DMS79 treated with DMSO at 0.1 percent for 48 hours (cell line): ENCODE measurements at regions not wholly inside any gene's neighbourhood (a gene's known extent, or its start where the extent isn't known, plus 50 kb on each side); places are given as distances from the start of the nearest gene placed in this dataset.

Source experiments
- DNase-seq: peaks from one replicate; lab custom pipeline; 2025; lab: John Stamatoyannopoulos, UW

DNA sequence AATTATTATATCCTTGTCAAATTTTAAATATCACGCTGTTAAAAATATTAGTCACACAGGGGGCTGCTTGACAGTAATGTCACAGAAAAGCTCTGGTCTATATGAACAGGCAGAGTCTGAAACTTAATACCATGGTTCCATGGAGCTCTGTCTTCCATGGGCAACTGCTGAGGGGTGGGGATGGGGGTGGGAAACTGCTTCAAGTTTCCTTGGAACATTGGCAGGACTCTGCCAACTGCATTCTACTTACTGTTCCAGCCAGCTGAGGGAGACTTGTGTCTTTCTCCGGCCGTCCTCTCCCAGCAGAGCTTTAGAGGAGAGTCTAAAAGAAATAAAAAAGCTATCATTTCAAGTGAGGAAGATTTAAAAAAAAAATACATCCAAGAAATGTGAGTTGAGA, 348.7 kb downstream of the ZIC1 start:
- no peak for DNase-seq

DNA sequence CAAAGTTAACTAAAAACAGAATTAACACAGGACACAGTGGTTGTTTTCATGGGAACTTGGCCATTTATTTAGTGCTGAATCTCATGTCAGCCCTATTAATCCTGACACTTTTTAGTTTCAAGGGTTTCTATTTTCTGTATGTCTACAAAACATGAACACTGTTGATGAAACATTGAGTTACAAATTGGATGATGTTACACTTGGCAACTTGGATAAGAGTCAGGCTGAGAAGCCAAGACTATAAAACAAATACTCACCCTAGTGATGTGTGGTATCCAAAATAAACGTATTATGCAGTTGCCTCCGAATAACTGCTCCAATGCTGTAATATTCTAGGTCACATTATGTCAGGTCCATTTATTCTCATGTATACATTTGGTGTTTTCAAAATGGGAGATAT, 349.6 kb downstream of the ZIC1 start:
- no peak for DNase-seq

DNA sequence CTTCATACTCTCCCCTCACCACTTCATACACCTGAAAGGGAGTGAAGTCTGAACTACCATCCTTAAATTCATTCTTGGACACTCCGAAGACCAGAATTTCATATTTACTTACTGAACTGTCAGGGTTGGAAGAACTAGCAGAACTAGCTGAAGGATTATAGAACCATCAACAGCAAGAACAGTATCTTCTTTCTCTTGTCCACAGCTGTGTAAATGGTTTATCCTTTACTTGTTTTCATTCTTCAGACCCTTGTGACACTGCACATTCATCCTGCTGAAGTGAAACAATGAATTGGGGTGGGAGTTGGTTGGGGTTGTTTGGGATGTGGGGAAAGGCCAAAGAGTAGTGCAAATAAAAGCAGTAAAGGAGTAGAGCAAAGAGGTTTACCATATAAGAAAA, 350.9 kb downstream of the ZIC1 start:
- DNase-seq, result no peak

DNA sequence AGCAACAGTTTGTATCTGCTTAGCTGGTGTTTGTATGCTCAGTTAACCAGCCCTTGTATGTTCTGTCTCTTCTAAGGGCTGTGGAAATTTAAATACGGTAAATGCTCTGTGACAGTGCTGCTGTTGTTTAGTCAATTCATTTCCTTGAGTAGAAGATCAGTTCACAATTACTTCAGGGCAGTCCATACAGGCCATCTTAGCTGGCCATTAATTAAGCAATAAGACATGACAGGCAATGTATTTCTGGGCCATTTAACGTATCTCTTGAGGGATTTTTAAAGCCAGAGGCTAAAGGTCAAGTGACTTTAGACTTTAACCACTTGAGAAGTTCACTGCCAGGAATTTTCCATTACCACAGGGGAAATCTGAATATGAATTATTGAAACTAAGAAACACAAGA, 351.8 kb downstream of the ZIC1 start:
- no peak for DNase-seq

DNA sequence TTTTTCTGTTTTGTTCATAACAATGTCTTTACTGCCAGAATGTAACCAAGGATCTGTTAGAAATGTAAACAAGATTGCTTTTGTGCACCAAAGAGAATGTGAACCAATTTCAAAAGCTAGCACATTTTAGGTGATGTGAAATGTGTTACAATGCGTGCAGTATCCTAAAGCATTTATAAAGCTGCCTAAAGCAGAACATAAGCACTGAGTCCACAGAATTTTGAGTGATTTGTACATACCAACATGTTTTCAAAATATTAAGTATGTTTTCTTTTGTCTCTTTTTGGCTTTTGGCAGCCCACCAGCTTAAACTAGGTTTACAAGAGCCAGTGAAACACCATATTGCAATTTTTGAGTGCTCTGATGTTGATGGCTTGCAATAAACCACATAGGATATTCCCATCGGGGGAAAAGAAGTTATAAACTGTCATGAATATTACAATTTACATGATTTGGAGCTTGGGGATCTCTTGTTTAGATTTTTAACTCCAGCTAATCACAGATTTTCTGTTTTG, 364.0 kb downstream of the ZIC1 start:
- no peak for DNase-seq

DNA sequence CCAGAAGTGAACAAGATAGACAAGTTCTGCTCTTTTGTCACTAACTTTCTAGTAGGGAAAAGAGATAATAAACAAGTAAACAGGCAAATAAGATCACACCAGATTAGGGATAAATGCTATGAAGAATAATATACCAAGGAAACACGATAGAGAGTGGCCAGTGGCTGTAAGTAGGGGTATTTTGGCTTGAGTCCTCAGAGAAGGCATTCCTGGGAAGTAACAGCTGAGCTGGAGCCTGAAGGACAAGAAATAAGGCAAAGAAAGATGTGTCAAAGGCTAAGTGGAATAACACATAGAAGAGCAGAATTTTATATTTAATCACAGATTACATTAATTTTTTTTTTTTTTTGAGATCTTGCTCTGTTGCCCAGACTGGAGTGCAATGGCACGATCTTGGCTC, 366.2 kb downstream of the ZIC1 start:
- DNase-seq, result no peak

DNA sequence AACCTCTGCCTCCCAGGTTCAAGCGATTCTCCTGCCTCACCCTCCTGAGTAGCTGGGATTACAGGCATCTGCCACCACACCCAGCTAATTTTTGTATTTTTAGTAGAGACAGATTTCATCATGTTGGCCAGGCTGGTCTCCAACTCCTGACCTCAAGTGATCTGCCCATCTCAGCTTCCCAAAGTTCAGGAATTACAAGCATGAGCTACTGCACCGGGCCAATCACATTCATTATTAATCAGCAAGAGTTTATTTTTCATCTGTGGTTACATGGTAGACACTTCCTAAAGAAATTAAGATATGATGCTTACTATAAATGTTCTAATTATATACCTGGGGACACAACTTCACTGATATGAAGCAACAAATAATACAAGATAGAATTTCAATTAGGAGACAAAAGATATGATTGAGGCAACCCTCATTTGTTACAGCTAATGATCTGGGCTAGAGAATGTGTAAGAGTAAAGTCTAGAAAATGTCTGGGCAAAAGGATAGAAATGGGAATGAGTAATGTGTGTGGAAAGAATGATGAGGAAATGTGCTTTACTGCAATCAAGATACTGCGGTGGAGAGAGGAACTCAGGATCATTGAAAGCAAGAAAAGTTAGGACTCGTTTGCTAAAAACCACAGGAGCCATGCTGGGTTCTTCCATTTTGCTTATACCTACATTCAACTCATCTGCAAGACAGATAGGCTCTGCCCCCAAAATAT, 366.8 kb downstream of the ZIC1 start:
- no peak for DNase-seq

DNA sequence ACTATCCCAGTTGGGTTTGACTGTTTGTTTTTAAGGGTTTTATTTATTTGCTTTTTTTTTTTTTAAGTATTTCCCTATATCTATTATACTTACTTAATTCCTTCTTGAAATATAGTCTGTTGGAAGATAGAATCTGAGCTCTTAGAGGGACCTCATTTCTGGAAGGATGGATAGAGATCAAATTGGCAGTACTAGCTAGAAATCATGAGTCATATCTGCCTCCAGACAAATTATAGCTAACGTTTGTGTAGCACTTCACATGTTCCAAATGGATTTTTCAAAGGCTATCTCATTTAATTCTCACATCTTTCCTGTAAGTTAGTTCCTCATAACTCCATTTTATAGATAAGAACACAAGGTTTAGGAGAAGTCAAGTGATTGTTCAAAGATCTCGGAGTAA, 384.7 kb downstream of the ZIC1 start:
- DNase-seq, result no peak

DNA sequence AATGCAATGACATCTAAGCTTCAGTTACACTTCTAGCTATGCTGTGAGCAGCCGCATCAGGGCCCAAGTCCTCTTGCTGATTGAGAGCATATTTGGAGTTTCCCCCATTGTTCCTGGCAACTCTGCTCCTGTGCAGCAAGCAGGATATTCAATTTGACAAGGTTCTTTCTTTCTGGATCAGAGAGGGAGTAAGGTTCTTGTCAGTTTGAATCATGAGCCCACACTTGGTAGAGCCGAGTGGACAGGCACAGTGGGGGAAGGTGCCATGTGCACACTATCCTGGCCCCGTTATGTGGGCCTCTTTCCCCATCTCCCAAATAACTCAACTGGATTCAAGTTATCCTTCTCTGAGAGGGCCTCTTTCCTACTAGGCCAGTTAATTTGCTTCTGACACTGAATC, 385.4 kb downstream of the ZIC1 start:
- no peak for DNase-seq

DNA sequence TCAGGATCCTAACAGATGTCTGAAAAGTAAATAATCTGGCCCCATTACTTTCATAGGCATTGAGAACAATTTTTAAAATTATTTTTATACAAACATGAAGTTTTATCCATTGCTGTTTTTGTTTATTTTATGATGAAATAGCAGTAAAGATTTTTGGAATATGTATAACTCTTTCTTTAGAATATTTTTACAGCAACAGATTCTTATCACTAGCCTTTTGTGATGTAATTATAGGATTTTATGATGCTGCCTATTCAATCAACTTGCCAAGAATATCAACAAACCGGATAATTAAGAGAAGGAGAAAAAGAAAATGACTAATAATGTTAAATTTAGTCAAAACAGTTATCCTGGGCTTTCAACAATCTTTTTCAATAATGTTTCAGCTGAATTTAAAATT, 386.3 kb downstream of the ZIC1 start:
- no peak for DNase-seq

DNA sequence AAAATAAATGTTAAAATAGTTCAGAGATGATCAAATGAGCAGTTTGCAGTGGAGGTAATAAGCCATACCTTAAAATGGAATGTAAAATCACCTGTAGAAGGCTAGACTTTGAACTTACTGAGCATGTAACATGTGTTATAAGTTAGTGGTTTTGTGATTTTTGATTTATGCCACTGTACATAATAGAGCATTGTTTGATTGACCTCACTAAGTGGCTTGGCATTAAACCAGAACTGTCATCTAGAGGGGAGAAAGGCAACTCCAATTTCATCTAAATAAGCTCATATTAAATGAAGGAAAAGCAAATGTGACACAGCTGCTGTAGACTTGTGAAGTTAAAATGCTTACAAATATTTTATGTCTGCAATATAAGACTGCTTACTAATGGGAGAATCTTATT, 387.9 kb downstream of the ZIC1 start:
- DNase-seq, result no peak

DNA sequence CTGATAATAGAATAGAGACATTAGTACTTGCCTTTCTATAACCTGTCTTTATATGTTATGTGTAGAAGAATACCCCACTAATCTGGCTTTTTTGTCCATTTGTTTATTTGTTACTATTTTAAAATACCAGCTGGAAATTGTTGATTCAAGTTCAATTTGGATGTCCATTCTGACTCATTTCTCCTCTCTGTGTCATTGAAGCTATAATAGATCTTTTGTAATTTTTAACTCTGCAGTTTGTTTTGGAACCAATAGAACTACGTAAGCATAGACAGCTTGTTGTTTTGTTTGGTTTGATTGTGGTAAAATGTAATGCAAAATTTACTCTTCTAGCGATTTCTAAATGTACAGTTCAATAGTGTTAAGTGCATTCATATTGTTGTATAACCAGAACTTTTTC, 390.4 kb downstream of the ZIC1 start:
- no peak for DNase-seq

DNA sequence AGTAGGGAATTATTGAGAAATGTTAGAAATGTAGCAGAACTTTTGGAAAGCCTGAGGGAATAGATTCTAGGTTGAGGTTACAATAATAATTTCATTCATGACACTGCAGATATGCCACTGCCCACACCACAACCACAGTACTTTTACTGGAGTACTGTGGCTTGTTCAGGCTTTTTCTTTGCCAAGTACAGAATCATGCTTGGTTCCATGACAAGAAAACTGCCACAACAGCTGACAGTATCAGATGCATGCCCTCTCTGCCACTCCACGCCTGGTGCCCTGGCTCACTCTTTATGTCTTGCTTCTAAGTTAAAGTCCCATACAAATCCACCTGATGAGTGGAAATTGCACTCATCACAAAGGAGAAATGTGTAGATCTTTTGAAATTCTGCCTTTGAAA, 398.6 kb downstream of the ZIC1 start:
- no peak for DNase-seq

DNA sequence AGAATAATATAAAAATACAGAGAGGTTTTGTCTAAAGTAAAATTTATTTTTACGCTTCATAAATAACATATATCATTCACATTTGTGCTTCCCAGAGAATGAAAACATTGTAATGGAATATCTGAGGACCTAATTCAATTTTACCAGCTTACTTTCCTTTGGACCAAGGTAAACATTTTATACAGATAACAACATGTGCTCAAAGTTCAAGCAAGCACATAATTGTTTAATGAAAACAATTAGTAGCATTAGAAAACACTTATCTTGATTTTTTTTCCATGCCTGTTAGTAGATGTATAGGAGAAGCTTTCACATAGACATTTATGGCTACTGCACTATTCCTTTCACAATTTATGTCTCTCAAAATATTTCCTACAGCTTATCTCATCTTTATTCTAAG, 400.0 kb downstream of the ZIC1 start:
- no peak for DNase-seq

DNA sequence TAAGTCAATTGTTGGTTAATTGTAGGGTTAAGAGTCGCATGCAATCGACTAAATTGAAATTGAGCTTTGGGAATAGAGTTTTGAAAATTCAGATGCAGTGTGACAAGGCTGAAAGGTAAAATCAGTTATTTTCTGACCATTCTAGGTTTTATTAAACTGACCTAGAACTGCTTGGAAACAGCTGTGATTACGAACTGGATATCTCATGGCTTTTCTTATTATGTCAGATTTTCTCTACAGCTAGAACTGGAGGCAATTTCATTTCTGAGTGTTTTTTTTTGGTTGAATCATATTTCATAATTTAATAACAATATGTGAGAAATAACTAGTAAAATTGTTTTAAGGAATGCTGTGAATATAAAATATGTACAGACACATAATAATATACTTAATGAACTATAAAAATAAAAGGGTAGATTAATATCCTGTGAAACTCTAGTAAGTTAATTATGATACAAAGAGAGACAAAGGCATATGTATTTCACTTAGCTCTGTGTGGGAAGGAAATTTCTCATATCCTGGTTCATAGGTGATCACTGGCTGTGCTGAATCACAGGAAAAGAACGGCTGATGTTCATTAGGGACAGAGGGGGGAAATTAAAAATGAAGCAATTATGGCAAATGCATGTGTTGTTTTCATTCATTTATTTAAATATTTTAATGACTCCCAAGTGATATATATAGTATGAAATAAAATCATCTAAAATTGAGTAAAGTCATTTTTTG, 403.2 kb downstream of the ZIC1 start:
- DNase-seq, result no peak

DNA sequence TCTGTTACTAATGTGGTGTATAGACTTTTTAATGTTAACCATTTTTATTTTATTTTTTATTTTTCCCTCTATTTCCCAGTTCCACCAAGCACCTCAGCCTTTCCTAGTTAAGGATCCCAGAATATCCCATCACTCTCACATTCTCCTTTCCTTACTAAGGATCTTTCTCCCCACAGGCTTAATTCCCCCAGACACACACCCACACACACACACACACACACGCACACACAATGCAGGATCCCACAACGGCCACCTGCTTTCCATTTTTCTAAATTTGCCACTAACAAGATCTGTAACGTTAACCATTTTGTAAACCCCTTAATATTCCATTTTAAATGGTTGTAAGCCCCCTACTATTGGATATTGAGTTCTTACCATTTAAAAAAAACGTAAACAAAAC, 404.1 kb downstream of the ZIC1 start:
- DNase-seq, result no peak

DNA sequence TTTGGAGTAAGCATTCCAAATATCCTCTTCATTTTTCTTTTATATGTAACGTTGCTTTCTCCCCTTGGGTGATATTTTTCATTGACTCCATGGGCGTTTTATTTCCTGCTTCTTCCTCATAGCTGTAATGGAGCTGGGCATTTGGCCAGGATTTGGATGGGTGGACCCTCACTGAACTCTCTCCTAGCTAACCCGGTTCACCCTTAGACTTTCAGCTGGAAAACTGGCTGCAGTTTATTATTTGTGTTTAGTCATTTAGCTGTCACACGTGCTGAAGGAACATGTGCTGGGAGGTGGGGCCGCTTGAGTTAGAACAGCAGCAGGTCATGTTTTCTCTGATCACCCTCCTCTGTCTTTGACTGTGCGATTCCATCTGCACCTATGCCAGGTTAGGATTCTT, 407.6 kb downstream of the ZIC1 start:
- no peak for DNase-seq

DNA sequence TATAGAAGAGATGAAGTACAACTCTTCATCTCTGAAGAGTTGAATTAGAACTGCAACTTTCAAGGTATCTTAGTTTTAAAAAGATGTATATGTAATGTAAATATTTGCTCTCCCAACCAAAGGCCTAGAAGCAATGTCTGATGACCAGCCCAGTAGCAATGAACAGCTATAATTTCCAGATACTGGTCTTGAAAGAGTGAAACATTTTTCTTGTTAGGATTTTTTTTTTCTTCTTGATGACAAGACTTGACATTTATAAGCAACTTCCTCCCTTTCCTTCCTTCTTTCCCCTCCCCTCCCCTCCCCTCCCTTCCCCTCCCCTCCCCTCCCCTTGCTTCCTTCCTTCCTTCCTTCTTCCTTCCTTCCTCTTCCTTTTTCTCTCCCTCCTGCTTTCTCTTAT, 423.4 kb downstream of the ZIC1 start:
- DNase-seq, result no peak

DNA sequence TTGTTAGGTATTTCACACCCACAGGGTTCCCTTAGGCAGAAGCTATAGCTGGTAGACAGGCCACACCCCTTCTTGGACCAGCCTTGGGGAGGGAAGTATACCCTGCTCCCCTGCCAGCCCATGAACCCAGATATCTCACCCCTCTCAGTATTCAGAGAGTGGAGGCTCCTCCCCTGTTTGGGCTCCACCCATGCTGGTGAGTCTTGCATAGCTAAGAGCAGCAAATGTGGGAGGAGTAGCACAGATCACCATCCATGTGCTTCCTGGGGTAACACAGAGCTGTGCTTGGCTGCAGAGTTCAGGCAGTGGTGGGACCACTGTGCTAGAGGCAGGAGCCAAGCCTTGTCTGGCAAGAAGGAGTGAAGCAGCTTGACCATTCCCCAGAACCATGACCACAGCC, 427.2 kb downstream of the ZIC1 start:
- no peak for DNase-seq

DNA sequence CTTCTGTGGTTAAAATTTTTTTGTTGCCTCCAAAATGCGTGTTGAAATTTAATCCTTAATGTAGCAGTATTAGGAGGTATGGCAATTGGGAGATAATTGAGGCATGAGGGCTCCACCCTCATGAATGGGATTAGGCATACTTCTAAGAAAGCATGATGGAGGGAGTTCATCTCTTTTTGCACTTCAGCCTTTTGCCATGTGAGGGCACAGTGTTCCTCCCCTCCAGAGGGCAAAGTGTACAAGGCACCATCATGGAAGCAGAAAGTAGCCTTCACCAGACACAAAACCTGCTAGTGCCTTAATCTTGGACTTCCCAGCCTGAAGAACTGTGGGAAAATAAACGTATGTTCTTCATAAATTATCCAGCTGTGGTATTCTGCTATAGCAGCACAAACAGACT, 429.5 kb downstream of the ZIC1 start:
- no peak for DNase-seq

DNA sequence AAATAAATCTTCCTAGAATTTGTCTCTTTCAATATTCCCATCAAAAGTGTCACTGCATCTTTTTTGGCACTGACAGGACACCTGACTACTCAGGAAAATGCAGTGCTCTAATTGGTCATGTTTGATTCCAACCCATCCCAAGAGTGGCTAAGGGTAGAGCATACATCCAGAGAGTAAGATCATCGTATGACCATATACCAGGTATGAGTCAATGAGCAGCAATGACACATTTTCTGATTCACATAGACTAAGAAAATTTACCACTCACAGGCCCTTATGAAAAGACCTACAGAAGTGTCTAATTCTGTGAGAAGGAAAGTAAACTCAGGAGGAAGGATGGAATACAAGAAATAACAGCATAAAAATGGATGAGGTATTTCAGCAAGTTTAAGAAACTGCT, 434.2 kb downstream of the ZIC1 start:
- DNase-seq, result no peak

DNA sequence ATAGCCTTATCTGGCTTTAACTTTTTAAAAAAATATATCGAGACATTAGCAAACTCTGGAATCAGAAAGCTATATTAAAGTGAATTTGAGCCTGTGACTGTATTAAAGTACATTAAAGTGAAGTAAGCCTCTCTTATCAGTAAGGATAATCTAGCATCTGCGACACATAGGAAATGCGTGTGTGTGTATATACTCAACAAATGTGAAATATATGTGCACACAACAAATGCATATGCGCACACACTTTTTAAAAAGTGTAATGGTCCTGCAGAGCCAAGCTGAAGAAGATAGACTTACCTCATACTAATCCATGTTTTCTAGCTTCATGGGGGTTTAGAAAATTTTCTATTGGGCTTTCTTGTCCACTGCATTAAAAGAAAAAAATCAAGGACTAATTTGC, 437.1 kb downstream of the ZIC1 start:
- no peak for DNase-seq

DNA sequence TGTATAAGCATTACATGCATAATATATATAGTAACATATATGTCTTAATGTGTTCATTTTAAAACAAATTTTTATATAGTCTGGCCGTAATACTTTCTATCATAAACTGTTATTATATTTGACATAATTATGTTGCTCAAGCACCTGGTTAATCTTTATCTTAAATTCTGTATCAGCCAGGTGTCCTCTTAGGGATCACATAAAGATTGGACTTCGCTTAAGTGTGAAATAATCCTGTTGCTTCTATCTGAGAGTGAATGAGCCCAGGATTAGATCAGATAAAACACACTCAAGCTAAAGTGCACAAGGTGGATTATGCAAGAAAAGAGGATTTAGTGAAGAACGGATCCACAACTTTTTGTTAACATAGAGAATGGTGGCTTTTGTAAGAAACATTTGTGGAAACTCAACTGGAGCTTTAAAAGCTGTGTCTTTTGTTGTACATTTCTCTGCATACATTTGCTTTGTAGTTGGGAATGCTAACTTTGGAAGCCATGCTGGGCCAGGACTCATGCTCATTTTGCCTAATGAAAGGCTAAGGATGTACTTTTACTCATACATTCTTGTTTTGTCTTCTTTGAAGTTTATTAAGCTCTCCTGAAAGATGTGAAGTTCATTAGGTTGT, 437.8 kb downstream of the ZIC1 start:
- no peak for DNase-seq
